GM23338 (cell line): ENCODE measurements at regions not wholly inside any gene's neighbourhood (a gene's known extent, or its start where the extent isn't known, plus 50 kb on each side); places are given as distances from the start of the nearest gene placed in this dataset.

Experiments used
- ATAC-seq: fragments of 200-7000 bp; cut with Tn5 transposase; 3 replicates; pipeline ENCODE4 v1.9.1; 2020
- DNase-seq: peaks from one replicate; pipeline ENCODE4 v3.0.0-alpha.2; 2015; ENCODE audit warnings: low spot score
- H2AFZ ChIP-seq: fragments of 200-600 bp; sonication (generic); 2 replicates; pipeline ENCODE4 v1.8.0; 2016; ENCODE audit warnings: antibody characterized with exemption, mild to moderate bottlenecking, moderate library complexity
- H3F3A ChIP-seq: fragments of 200-600 bp; sonication (generic); replicated peaks from 2 replicates; pipeline ENCODE4 v1.8.0; 2017; ENCODE audit warnings: antibody characterized with exemption, mixed run types, low read depth
- H3K27ac ChIP-seq: fragments of 200-600 bp; sonication (generic); 2 replicates; pipeline ENCODE4 v1.6.1; 2016; ENCODE audit warnings: low read depth
- H3K27me3 ChIP-seq: fragments of 200-600 bp; sonication (generic); 2 replicates; pipeline ENCODE4 v1.8.0; 2016; ENCODE audit warnings: mild to moderate bottlenecking, mixed run types, moderate library complexity; ENCODE audit not compliant: insufficient read depth
- H3K36me3 ChIP-seq: fragments of 200-600 bp; sonication (generic); 2 replicates; pipeline ENCODE4 v1.8.0; 2016; ENCODE audit warnings: mild to moderate bottlenecking; ENCODE audit not compliant: insufficient read depth
- H3K4me1 ChIP-seq: fragments of 200-600 bp; sonication (generic); 2 replicates; pipeline ENCODE4 v1.8.0; 2016; ENCODE audit warnings: mild to moderate bottlenecking, moderate library complexity; ENCODE audit not compliant: insufficient read depth
- H3K4me2 ChIP-seq: fragments of 200-600 bp; sonication (generic); 2 replicates; pipeline ENCODE4 v1.7.1; 2017; ENCODE audit warnings: mixed run types
- H3K4me3 ChIP-seq: fragments of 200-600 bp; sonication (generic); 2 replicates; pipeline ENCODE4 v1.6.1; 2016; ENCODE audit warnings: mixed run types
- H3K79me2 ChIP-seq: fragments of 200-600 bp; sonication (generic); replicated peaks from 2 replicates; pipeline ENCODE4 v1.8.0; 2017; ENCODE audit warnings: mild to moderate bottlenecking; ENCODE audit not compliant: insufficient read depth
- H3K9me2 ChIP-seq: fragments of 200-600 bp; sonication (generic); 2 replicates; pipeline ENCODE4 v1.8.0; 2017; ENCODE audit not compliant: insufficient read depth
- H4K20me1 ChIP-seq: fragments of 200-600 bp; sonication (generic); replicated peaks from 2 replicates; pipeline ENCODE4 v1.8.0; 2017; ENCODE audit warnings: mild to moderate bottlenecking; ENCODE audit not compliant: insufficient read depth
- H3K27ac Mint-ChIP-seq: 2 replicates; pipeline ENCODE4 v1.8.0; 2020; ENCODE audit warnings: inconsistent platforms, mild to moderate bottlenecking, moderate library complexity, mixed read lengths
- H3K27me3 Mint-ChIP-seq: 3 replicates; pipeline ENCODE4 v1.8.0; 2022; ENCODE audit warnings: low read depth, mild to moderate bottlenecking, moderate library complexity, mixed read lengths, inconsistent platforms; ENCODE audit not compliant: insufficient read depth, poor library complexity
- H3K36me3 Mint-ChIP-seq: 3 replicates; pipeline ENCODE4 v1.8.0; 2021; ENCODE audit warnings: low read depth, mild to moderate bottlenecking, inconsistent platforms, moderate library complexity, mixed read lengths
- H3K4me1 Mint-ChIP-seq: 3 replicates; pipeline ENCODE4 v1.8.0; 2020; ENCODE audit warnings: mild to moderate bottlenecking, inconsistent platforms, mixed read lengths
- H3K4me3 Mint-ChIP-seq: 3 replicates; pipeline ENCODE4 v1.8.0; 2021; ENCODE audit warnings: moderate library complexity, mild to moderate bottlenecking, inconsistent platforms, mixed read lengths
- H3K9me3 Mint-ChIP-seq: 3 replicates; pipeline ENCODE4 v1.8.0; 2020; ENCODE audit warnings: moderate library complexity, mild to moderate bottlenecking, inconsistent platforms, mixed read lengths
- CREB1 ChIP-seq: fragments of 250-450 bp; sonication (Bioruptor Pico); IDR thresholded peaks from 2 replicates; pipeline ENCODE4 v1.5.0; 2020; ENCODE audit warnings: low read depth, mild to moderate bottlenecking, moderate library complexity
- CTCF ChIP-seq, 2 experiments: fragments of 200-600 bp in 1 of 2; sonication (generic) in 1 of 2; conservative IDR thresholded peaks; 2 replicates each; pipeline versions ENCODE4 v1.5.1 to v1.6.1; 2016 to 2017; ENCODE audit warnings: antibody characterized with exemption in 2 of 2, low read depth in 2 of 2, mild to moderate bottlenecking in 2 of 2, moderate library complexity in 1 of 2
- EZH2phosphoT487 ChIP-seq: fragments of 200-600 bp; sonication (generic); IDR thresholded peaks from one replicate; pipeline ENCODE4 v1.8.1; 2018; ENCODE audit warnings: antibody characterized with exemption; ENCODE audit not compliant: unreplicated experiment
- JUNB ChIP-seq: IDR thresholded peaks from one replicate; pipeline ENCODE4 v1.6.1; 2016; ENCODE audit warnings: antibody characterized with exemption; ENCODE audit not compliant: unreplicated experiment
- NANOG ChIP-seq: IDR thresholded peaks from 2 replicates; pipeline ENCODE4 v1.6.1; 2016; ENCODE audit warnings: antibody characterized with exemption, borderline replicate concordance
- STAT1 ChIP-seq: IDR thresholded peaks from one replicate; pipeline ENCODE4 v1.6.1; 2016; ENCODE audit warnings: antibody characterized with exemption; ENCODE audit not compliant: unreplicated experiment
- ZNF114 ChIP-seq: fragments of 250-450 bp; sonication (Bioruptor Pico); IDR thresholded peaks from 2 replicates; pipeline ENCODE4 v1.5.0; 2020; ENCODE audit warnings: mild to moderate bottlenecking, moderate library complexity
- ZNF331 ChIP-seq: fragments of 250-450 bp; sonication (Bioruptor Pico); IDR thresholded peaks from 2 replicates; pipeline ENCODE4 v1.5.0; 2020; ENCODE audit warnings: low read depth, mild to moderate bottlenecking, moderate library complexity

DNA sequence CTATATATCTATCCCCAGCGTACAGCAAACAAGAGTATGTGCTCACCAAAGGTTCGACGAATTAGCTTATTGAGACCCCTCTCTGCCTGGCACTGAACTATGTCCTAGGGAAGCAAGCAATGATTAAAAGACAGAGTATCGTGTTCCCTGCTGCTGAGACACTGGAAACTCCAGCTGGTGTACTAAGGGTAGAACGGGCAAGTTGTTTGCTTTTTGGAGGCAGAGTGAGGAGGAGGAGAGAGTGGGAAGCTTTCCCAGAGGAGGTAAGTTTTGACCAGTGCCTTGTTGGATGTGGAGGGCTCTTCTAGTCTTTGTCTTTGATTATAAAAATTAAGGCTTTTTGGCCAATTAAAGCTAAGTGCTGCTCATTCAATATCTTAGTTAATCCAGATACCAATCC lies 61.7 kb downstream of the PJA1 start:
- TF ChIP-seq STAT1, result no peak
- no peak for TF ChIP-seq EZH2phosphoT487

DNA sequence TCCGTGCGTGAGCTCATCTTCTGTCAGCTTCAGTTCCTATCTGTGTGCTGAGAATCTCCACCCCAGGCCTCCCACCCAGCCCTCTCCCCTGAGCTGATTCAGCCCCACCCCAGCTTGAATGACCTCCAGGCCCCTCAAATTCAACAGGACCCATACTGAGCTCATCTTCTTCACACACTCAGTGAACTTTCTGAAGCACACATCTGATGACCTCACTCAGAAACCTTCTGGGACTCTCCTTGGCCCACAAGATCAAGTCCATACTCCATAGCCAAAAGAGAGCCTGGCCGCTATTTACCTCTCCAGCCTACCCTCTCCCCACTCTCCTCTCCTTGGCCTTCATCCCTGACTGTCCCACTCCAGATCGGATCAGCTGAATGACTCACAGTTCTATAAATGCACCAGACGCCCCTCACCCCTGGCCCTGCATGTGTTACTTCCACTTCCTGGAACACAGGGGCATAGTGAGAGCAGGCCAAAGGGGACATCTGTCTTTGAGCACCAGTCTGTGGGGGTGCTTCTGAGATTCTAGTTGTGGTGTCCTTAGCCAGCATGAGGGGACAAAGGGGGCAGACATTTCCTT lies 62.5 kb downstream of the PJA1 start:
- no peaks in the 10 kb centered on the region for H3F3A ChIP-seq
- peaks cover 26% of the 10 kb centered on the region for H3K4me1 Mint-ChIP-seq
- H2AFZ ChIP-seq, result no peak overlapping the region
- H3K4me3 ChIP-seq, result no peak overlapping the region
- no peak for ATAC-seq
- no peak for DNase-seq
- H3K27ac ChIP-seq, result no peak overlapping the region
- no peak for TF ChIP-seq CREB1
- no peak for TF ChIP-seq EZH2phosphoT487
- no peak for TF ChIP-seq JUNB
- no peak for TF ChIP-seq ZNF331 (CRISPR knock-in tag)
- no peaks in the 10 kb centered on the region for H3K79me2 ChIP-seq
- peaks cover 3% of the 10 kb centered on the region for H3K27me3 Mint-ChIP-seq
- no peaks in the 10 kb centered on the region for H3K36me3 Mint-ChIP-seq
- no peak overlapping the region for H3K27ac Mint-ChIP-seq
- no peak overlapping the region for H3K4me2 ChIP-seq
- no peaks in the 10 kb centered on the region; the same call in 1 of the 2 replicates for H3K4me1 ChIP-seq
- no peaks in the 10 kb centered on the region; the same call in 2 of the 3 replicates for H3K9me3 Mint-ChIP-seq
- H3K9me2 ChIP-seq, result no peaks in the 10 kb centered on the region
- H4K20me1 ChIP-seq, result no peaks in the 10 kb centered on the region
- no peak overlapping the region for H3K4me3 Mint-ChIP-seq
- H3K27me3 ChIP-seq, result no peaks in the 10 kb centered on the region
- no peaks in the 10 kb centered on the region for H3K36me3 ChIP-seq

More for the DNA sequence above, 61.7 kb downstream of the PJA1 start:
- Histone ChIP-seq H3K36me3 (no peaks in the 10 kb centered on the region), H3K27me3 (no peaks in the 10 kb centered on the region), H3K4me3 (no peak overlapping the region), H3K27ac (no peak overlapping the region), H3K79me2 (no peaks in the 10 kb centered on the region), H3K4me2 (no peak overlapping the region), H3K9me2 (no peaks in the 10 kb centered on the region), H4K20me1 (no peaks in the 10 kb centered on the region), H3K4me1 (no peaks in the 10 kb centered on the region; the same call in 1 of the 2 replicates), H2AFZ (no peak overlapping the region), H3F3A (no peaks in the 10 kb centered on the region)
- Mint-ChIP-seq H3K27ac (no peak overlapping the region), H3K36me3 (no peaks in the 10 kb centered on the region), H3K4me3 (no peak overlapping the region), H3K9me3 (no peaks in the 10 kb centered on the region; the same call in 2 of the 3 replicates), H3K27me3 (peaks cover 3% of the 10 kb centered on the region), H3K4me1 (peaks cover 29% of the 10 kb centered on the region)
- no peak for ATAC-seq
- DNase-seq, result no peak

DNA sequence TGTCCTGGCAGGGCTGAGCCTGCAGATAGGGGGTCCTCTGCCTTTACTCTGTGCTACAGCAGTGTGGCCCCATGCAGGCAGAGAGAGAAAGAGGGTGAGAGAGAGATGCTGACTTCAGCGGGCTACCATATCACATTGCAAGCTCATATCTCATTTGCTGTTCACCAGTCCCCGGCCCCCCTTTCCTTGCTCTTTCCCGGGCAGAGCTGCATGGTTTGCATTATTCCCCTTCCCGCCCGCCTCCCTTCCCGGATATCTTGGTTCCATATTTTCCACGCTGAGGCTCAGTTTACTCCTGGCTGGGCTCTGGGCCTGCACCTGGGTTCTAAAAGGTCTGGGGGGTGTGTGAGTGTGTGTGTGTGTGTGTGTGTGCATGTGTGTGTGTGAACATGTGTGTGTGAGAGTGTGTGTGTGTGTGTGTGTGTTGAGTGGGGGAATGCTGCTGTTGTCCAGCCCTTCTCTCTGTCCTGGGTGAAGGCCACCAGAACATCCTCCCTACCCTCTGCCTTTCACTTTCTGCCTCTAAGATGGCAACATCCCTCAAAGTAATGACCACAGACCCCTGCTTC lies 63.5 kb downstream of the PJA1 start:
- Mint-ChIP-seq H3K27me3 (peaks cover 3% of the 10 kb centered on the region), H3K27ac (no peak overlapping the region), H3K36me3 (no peaks in the 10 kb centered on the region), H3K4me1 (peaks cover 22% of the 10 kb centered on the region), H3K4me3 (no peak overlapping the region), H3K9me3 (no peaks in the 10 kb centered on the region; the same call in 2 of the 3 replicates)
- Histone ChIP-seq H3K79me2 (no peaks in the 10 kb centered on the region), H3K27me3 (no peaks in the 10 kb centered on the region), H3K4me1 (no peaks in the 10 kb centered on the region), H2AFZ (no peak overlapping the region), H3K36me3 (no peaks in the 10 kb centered on the region), H3K4me2 (no peak overlapping the region), H3K27ac (no peak overlapping the region), H3F3A (no peaks in the 10 kb centered on the region), H3K9me2 (no peaks in the 10 kb centered on the region), H4K20me1 (no peaks in the 10 kb centered on the region), H3K4me3 (no peak overlapping the region)
- no peak for ATAC-seq
- DNase-seq, result no peak
- TF ChIP-seq CTCF (conservative IDR thresholded peaks at IDR 0.05; ENCODE audit: low read depth in 2 of 2) (no peak), JUNB (no peak), STAT1 (no peak), ZNF114 (CRISPR knock-in tag) (no peak), CREB1 (no peak), NANOG (no peak), EZH2phosphoT487 (no peak), ZNF331 (CRISPR knock-in tag) (no peak)
